Daoy (cell line): ENCODE measurements at regions not wholly inside any gene's neighbourhood (a gene's known extent, or its start where the extent isn't known, plus 50 kb on each side); places are given as distances from the start of the nearest gene placed in this dataset.
"Not testable (repeated sequence)": the region's sequence is repeated elsewhere in the genome, so short reads cannot be mapped to it uniquely, and the experiment has no call there.

Experiments used
- DNase-seq: peaks from one replicate; pipeline ENCODE4 v3.0.0-alpha.2; 2015; ENCODE audit warnings: low read depth

- DNase-seq, result no peak
These were observed 82.0 kb upstream of the PPM1B start for GRCh38 chr2:44086629-44087028.

DNA sequence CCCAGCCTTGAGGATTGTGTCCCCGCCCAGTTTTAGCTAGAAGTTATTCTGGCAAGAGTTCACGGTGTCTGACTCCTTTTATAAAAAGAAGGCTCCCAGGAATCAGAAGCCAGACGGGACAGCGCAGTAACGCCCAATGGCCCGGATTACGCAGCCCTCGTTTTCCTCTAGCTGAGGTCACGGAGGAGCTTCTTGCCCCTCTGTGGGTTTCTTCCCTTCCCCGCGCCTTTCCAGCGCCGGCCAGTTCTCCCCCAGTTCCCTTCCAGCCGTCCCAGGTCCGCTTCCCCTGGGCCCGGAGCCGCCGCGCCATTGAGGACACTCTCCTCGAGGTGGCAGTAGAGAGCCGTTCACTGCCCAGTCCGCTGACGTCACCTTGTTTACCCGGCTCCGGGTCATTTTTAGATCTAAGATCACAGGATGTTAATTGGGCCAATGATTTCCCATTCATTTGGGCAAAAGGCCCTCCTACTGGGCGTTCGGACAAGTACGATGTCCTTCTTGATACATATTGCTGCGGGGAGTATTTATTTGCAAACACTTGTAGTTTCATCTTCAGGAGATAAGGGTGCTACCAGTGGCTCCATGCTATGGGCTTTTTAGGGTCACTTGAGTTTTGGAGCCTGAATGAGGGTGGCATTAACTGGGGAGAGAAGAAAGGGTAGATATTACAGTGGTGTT lies 81.5 kb upstream of the PPM1B start:
- peak; percentile 83 for DNase-seq

DNA sequence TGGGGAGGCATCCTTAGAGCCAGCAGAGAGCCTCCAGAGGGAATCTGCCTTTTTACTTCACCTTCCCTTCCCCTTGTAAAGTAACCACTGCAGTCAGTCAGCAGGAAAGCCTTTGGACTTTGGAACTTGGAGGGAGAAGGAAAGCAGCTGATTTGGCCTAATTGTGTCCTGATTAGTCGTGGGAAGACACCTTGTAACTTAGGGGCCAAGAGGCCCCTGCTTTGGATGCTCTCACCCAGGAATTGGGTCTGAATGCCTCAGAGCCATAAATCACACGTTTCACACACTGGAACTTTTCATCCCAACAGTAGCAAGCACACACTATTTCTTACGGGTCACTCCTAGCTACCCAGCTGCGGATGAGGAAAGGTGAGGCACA lies 81.0 kb upstream of the PPM1B start:
- no peak for DNase-seq

DNA sequence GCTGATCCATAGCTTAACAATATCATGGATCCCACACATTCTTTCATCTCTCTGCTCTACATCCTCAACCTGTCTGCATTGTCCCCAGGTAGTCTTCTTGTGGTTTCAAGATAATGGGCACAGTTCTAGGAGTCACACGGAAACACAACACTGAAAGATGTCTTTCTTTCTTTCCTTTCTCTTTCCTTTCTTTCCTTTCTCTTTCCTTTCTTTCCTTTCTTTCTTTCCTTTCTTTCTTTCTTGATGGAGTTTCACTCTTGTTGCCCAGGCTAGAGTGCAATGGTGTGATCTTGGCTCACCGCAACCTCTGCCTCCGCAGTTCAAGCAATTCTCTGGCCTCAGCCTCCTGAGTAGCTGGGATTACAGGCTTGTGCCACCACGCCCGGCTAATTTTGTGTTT lies 76.2 kb upstream of the PPM1B start:
- DNase-seq, result not testable (repeated sequence)

GRCh38 chr2:44093970-44094369 lies 74.7 kb upstream of the PPM1B start:
- DNase-seq, result no peak

DNA sequence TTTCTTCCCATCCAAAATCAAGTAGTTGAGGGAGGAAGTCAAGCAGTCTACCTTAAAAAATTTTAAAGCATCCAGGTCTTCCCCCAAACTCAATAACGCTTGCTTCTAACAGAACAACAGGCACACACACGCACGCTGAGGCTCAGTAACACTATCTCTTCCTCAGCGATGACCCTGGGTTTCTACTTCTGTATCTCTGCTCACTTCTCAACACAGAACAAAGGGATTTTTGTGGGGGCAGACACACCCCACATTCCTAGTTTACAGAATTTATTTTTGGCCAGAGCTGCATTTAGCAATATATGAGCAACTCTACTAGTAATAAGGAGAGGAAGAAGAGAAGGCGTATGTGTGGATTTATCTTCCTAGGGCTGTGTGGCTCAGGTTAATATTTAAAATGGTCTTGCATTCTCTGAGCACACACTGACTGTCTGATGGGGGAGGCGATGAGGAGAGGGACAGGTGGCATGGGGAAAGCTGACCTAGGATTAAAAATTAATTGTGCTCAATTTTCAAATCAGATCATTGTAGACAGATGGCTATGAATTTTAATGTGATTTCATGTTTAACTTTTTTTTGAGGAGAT lies 71.3 kb upstream of the PPM1B start:
- no peak for DNase-seq

GRCh38 chr2:44098050-44098449 lies 70.6 kb upstream of the PPM1B start:
- no peak for DNase-seq

DNA sequence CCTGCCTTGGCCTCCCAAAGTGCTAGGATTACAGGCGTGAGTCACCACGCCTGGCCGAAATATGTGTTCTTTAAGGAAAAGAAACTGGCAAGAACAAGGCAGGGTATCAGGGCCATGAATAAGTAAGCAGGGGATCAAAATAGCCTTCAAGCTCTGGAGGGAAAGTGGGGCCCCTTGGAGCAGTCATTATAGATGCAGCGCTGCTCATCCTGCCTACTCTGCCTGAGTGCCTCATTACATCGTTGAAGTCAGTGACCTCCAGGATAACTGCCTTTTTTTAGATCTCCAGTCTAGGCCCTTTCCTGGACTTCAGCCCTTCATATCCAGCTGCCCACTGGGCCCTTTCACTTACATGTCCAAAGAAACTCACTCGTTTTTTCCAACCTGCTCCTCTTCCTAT lies 69.8 kb upstream of the PPM1B start:
- DNase-seq, result no peak

DNA sequence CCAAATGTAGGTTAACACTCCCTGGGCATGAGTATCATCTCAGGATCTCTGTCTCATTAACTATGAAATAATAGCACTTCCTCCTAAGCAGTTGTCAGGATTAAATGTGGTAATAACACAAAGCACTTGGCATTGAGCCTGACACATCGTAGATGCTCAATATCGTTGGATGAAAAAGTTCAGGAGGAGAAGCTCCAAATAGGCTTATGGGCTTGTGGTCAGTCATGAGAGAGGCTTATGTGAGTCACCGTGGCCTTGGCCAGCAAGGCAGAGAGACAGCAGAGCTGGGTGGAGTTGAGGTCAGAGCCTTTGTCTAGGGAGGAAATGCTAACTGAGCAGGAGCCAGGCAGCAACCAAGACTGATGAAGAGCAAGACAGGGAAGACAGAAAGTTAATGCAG lies 68.3 kb upstream of the PPM1B start:
- peak; percentile 72 for DNase-seq

DNA sequence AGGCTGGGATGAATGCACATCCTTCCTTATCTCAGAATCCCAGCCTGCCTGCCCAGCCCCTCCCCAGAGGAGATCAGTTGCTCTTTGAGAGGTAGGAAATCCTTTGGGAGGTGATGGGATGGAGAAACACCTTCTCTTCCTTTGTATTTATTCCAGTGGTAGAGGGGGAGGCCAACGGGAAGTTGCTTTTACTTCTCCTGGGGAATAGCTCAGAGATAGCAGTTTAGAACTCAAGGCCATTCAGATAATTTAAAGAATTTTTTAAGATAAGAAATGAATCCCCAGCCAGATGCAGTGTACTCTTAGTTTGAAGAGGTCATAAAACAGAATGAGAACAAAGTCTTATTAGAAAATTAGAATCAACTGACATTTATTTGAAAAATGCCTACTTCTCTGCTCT lies 67.4 kb upstream of the PPM1B start:
- no peak for DNase-seq

DNA sequence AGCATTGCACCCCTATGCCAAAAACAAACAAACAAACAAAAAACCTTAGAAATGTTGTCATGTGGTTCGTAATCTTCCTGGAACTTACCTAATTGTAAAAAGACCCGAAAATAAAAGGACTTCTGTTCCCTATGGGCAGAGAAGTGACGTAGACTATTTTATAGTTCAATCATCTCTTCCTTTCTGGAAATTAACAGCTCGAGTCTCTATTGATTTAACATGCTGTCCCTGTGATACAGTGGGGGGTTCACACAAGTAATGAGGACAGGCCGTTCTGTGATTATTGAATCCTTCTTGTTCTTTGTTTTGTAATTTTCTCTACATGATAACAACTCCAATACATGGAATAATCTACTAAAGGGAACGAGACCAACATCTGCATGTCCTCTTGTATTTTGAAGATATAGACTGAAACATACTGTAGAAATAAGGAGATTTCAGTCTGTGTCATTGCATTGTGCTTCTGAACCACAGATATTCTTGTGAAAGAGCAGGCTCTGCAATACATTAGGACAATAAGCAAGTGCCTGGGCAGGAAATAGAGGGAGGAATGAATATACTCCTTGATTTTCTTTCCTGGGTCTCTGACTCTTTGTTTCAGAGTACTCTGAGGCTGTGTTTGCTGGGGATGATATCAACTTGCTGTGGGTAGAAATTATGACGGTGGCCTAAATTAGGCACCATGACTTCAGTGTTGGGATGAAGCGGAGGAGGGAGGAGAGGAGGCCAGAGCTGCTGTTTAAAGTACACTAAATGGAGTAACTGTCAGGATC lies 65.7 kb upstream of the PPM1B start:
- DNase-seq, result no peak

GRCh38 chr2:44103639-44104038 lies 65.0 kb upstream of the PPM1B start:
- DNase-seq, result no peak

GRCh38 chr2:44104855-44105271 lies 63.8 kb upstream of the PPM1B start:
- no peak for DNase-seq

GRCh38 chr2:44106509-44106908 lies 62.2 kb upstream of the PPM1B start:
- DNase-seq, result peak; percentile 28

DNA sequence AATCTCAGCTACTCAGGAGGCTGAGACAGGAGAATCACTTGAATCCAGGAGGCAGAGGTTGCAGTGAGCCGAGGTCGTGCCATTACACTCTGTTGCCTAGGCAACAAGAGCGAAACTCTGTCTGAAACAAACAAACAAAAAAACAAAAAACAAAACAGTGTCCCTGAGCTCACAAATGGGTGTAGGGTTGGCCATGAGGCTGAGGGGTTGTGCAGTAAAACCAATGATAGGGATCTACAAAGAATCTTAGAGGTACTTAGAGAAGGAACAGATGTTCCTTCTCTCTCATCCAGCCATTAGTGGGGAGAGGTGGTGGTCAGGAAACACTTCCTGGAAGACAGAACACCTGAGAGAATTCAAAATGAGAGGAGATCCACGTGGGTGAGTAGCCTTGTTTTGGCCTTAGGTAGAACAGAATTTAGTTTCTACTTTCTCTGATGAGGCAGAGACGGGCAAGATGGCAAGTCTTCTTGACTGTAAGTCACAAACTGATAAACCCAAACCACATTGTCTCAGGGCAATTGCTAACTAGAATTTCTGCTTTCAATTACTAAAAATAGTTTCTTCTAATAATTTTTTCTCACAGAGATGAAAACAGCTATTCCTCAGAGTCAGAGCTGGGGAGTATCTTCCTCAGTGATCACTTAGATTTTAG lies 61.5 kb upstream of the PPM1B start:
- DNase-seq, result no peak

- DNase-seq, result no peak
These were observed 60.7 kb upstream of the PPM1B start for GRCh38 chr2:44107974-44108373.

DNA sequence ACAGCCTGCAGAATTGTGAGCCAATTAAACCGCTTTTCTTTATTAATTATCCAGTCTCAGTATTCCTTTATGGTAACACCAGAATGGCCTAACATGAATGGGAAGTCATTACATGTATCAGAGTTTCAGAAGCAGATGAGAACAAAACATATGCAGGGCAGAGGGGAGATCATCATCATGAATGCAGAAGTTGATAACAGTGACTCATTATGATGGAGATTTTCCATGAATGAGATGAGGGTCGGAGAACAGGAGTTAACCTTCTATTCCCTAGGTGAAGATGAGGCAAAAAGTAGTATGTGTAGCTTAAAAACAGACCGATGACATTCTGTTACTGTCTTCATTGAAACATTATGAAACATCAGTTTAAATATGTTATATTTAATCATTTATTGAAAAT lies 59.5 kb upstream of the PPM1B start:
- no peak for DNase-seq

DNA sequence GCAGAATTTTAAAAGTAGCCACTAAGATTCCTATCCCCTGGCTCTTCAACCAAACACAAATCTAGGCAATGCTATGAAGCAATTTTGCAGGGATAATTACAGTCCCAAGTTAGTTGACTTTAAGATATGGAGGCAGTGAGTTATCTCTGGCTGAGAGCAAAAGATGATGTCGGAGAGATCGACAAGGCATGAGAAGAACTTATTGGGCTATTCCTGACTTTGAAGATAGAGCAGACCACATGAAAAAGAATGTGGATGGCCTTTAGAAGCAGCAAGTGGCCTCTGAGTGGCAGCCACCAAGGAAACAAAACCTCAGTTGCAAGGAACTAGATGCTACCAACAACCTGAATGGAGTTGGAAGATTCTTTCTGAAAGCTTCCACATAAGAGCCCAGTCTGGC lies 58.2 kb upstream of the PPM1B start:
- no peak for DNase-seq

- no peak for DNase-seq
These were observed 56.6 kb upstream of the PPM1B start for GRCh38 chr2:44112096-44112495.

DNA sequence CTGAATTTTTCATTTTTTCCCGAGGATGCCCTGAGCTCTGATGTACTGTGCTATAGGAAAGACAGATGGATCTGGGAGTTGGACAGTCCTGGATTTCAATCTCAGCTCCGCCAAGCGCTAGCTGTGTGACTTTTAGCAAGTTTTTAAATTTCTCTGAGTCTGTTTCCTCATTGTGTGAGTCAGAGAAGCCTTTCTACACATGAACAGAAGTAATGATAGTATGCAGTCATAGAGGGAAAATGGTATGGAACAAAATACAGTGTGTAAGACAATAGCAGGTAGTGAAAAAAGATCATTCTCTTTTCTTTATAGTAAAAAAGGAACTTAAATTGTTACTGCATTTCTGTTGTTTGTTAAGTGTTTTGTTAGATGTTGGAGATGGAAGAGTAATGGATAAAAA lies 52.4 kb upstream of the PPM1B start:
- no peak for DNase-seq

- peak; percentile 12 for DNase-seq
These were observed 50.4 kb upstream of the PPM1B start for GRCh38 chr2:44118257-44118656.
